Brain pericyte (primary cell): ENCODE measurements at regions not wholly inside any gene's neighbourhood (a gene's known extent, or its start where the extent isn't known, plus 50 kb on each side); places are given as distances from the start of the nearest gene placed in this dataset.

Experiments used
- DNase-seq: peaks from one replicate; pipeline ENCODE4 v3.0.0-alpha.2; 2012; ENCODE audit warnings: low read depth, low spot score

GRCh38 chrX:94041881-94042280, 367.9 kb downstream of the FAM133A start:
- no peak for DNase-seq

DNA sequence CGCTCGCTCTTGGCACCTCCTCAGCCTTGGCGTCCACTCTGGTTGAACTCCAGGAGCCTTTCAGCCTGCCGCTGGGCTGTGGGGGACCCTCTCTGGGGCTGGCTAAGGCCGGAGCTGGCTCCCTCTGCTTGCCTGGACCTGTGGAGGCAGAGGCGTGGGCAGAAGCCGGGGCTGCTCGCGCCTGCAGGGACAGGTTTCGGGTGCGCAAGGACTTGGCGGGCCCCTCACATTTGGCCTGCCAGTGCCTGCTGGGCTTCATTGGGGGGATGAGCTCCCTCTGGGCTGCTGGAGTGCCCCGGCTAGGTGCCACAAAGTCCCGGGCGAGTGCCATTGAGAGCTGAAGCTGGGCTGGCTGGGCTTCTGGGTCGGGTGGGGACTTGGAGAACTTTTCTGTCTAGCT, 371.7 kb downstream of the FAM133A start:
- no peak for DNase-seq

DNA sequence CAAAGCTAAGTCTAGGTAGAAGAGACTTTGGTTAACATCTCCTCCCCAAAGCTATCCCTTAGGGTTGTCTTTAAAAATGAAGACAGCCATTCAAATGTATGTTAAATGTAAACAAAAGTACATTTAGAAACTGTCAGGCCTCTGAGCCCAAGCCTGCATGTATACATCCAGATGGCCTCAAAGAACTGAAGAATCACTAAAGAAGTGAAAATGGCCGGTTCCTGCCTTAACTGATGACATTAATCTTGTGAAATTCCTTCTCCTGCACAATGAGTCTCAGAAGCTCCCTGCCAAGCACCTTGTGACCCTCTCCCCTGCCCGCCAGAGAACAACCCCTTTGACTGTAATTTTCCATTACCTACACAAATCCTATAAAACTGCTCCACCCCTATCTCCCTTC, 377.9 kb downstream of the FAM133A start:
- DNase-seq: no peak

DNA sequence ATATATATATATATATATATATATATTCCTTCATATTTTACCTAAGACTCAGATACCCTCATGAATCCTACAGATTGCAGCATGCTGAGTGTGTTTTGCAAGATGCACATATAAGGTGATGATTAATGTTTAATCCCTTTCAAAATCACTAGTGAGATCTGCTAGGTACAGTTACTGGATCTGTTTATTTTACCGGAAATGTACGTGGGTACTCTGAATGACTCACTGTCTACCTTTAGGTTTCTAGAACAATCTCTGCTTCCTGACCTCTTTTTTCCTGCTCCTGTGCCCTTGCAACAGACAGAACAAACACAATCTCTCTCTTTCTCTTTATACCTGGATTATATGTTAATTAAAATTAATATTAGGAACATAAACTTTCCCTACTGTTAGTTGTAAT, 379.6 kb downstream of the FAM133A start:
- no peak for DNase-seq

- no peak for DNase-seq
Observed at GRCh38 chrX:94057385-94057784, 383.4 kb downstream of the FAM133A start.

DNA sequence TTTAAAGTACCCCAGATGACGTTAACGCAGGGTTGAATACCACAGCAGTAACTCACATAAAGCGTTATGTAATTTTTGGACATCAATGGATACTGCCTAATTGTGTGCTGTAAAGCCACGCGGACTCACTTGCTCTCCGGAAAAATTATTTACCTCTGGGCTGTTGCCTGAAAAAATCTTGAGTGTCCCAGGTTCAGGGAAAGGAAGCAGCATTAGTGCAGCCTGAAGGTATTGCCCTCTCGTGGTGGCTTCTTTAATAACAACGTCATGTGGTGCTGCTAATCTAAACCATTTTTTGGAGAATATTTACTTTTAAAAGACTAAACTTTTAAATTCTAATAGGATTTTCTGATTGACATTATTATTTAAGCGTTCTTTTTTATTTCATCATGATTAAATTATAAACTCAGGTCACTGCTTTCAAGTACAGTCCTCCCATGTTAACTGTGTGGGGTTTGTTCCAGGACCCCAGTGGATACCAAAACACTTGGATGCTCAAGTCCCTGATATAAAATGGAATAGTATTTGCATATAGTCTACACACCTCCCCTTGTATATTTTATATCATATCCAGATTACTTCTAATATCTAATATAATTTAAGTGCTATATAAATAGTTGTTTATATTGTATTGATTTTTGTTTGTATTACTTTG, 384.8 kb downstream of the FAM133A start:
- no peak for DNase-seq

DNA sequence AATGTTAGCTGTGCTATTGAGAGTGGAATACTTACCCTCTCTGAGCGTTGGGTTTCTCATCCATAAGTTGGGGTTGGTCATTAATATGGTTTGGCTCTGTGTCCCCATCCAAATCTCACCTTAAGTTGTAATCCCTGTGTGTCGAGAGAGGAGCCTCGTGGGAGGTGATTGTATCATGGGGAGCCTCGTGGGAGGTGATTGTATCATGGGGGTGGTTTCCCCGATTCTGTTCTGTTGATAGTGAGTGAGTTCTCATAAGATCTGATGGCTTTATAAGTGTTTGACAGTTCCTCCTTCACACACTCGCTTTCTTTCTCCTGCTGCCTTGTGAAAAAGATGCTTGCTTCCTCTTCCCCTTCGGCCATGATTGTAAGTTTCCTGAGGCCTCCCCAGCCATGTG, 391.1 kb downstream of the FAM133A start:
- DNase-seq: no peak

GRCh38 chrX:94089149-94089548, 415.1 kb downstream of the FAM133A start:
- no peak for DNase-seq

- DNase-seq: no peak
Observed at GRCh38 chrX:94097868-94098267, 423.9 kb downstream of the FAM133A start.

DNA sequence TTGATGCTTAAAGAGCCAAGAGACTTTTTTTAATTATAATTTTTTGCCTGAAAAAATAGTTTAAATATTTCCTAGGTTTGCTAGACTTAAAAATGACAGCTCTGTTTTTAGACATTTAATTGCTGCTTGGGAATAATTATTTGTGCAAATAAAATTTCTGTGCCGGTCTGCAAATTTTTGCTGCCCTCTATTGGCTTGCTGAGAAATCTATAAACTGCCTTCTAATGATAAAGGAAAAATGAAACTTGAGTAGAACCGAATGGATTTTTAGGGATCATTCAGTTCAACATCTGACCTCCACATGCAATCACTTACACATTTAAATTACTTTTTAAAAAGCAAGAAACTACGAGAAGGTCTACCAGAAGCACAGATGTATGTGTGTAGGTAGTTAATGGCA, 434.0 kb downstream of the FAM133A start:
- DNase-seq: no peak

- DNase-seq: no peak
Observed at GRCh38 chrX:94114362-94114761, 440.4 kb downstream of the FAM133A start.

DNA sequence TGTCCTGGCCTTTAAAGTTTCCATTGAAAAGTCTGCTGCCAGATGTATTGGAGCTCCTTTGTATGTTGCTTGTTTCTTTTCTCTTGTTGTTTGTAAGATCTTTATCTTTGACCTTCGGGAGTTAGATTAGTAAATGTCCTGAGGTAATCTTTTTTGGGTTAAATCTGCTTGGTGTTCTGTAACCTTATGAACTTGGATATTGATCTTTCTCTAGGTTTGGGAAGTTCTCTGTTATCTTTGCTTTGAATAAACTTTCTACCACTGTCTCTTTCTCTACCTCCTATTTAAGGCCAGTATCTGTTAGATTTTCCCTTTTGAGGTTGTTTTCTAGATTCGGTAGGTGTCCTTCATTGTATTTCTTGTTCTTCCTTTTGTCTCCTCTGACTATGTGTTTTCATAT, 447.8 kb downstream of the FAM133A start:
- no peak for DNase-seq

- no peak for DNase-seq
Observed at GRCh38 chrX:94123062-94123461, 449.1 kb downstream of the FAM133A start.

GRCh38 chrX:94162971-94163370, 489.0 kb downstream of the FAM133A start:
- DNase-seq: no peak

DNA sequence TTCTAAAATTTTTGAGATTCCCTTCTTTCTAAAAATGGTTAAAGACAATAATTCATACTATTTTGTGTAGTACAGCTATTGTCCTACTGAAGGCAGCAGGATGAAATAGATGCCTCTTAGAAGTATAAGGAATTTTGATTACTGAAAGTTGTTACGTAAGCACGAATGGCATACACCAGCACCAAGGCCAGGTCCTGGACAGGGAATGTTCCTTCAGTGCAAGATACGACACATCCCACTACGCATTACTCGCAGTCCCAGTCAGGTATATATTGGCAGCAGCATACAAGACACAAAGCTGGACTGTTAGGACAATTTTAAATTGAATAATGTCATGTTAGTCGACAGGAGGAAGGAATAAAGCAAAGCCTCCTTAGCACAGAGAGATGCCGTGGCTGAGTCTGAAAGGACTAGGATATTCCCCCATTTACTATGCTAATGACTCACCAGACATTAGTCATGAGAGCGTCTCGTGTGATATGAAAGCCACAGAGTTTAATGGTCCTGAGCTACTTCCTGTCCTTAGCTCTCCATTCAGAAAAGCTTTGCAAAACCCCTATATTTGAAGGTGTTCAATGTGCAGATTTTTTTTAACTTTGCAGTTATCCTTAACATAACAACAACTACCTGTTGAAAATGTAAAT, 504.3 kb downstream of the FAM133A start:
- DNase-seq: no peak

- no peak for DNase-seq
Observed at GRCh38 chrX:94204524-94204923, 530.5 kb downstream of the FAM133A start.

GRCh38 chrX:94216738-94217137, 542.7 kb downstream of the FAM133A start:
- no peak for DNase-seq

DNA sequence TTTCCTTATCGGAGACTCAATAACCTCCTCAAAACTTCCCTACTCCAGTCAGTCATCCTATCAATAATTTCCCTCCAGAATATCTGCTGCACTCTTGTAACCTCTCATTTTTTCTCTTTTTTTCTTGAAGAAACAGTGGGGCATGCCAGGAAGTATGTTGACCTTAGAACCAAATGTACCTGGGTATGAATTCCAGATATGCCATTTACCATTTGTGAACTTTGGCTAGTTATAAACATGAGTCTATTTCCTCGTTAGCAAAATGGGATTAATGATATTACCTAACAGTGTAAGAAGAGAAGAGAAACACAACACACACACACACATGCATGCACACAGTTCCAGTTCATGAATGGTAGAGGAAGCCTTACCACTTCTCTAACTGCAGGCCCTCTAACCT, 578.2 kb downstream of the FAM133A start:
- no peak for DNase-seq

DNA sequence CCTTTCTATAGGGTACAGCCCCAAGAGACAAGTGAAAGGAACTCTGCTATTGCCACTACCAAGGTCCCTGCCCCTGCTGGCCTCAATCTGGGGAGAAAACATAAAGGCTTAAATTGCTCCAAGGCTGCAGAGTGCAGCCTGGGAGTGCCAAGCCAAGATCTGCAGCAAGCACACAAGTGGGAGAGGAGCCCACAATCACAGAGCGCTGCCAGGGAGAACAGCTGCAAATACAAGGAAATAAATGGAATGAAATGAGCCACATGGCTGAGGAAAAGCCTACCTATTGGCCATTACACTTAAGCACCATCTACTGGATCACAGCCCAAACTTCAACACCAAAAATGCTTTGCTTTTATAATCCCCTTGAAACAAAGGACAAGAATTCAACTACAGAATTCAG, 582.4 kb downstream of the FAM133A start:
- DNase-seq: no peak

DNA sequence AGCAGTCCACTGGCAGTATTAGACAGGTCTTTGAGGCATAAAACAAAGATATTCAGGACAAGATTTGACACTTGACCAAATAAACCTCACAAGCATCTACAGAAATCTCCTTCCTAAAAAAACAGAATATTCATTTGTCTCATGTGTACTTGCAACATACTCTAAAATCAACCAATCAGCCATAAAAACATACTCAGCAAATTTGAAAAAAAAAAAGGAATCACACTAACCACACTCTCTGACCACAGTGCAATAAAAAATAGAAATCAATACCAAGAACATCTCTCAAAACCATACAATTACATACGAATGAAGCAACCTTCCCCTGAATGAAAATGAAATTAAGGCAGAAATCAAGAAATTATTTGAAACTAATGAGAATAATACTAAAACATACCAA, 591.3 kb downstream of the FAM133A start:
- DNase-seq: no peak

- no peak for DNase-seq
Observed at GRCh38 chrX:94288325-94288724, 614.3 kb downstream of the FAM133A start.

DNA sequence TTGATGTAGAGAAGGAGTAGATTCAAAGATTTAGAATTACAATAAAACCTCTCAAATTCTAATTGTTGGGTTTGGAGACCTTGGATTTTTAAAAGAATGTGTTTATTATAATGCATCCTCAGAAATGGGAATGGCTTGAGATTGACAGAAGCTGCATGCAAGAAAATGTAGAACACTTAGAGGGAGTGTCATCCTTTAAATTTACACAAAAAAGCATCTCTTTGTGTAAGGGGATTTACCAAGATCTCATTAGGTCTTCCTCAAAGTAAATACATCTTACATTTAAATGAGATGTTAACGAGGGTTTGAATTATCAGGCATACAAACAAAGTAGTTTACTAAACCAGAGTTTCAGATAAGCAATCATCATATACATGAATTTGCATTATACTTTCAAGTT, 615.0 kb downstream of the FAM133A start:
- DNase-seq: no peak

DNA sequence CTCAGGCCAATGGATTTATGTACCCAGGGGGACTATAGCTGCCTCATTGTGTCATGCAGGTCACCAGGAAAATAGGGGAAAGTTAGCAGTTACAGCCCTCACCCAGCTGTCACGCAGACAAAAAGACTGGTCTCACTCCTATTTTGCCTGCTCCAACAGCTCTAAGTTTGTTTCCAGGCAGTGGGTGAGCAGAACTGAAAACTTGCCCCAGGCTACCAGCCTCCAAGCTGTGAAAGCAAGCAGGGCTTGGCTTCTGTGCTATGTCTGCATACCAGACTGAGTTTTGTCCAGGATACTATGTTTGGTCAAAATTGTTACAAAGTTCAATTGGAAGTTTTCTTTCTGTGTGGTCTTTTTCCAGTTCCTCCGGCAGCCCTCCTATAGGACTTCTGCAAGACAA, 628.4 kb downstream of the FAM133A start:
- no peak for DNase-seq

DNA sequence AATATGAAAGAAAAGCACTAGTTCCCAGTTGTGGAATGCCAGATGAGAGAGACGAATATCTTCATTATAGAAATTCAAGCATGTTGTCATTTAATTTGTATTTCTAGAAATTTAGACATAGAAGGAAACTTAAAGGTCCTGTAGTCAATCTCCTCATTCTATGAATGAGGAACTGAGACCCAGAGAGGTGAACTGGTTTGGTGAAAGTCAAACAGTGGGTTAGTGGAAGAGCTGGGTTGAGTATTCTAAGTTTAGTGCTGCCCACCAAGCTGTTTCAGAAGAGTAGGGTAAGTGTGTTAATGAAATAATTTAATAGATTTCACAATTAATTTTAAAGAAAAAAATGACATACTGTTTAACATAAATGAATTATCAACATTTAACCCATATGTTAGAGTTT, 655.2 kb downstream of the FAM133A start:
- no peak for DNase-seq
